DOHH2 (cell line): ENCODE measurements at regions not wholly inside any gene's neighbourhood (a gene's known extent, or its start where the extent isn't known, plus 50 kb on each side); places are given as distances from the start of the nearest gene placed in this dataset.

ENCODE experiments used
- CTCF ChIP-seq: fragments of 200-600 bp; sonication (generic); IDR thresholded peaks from one replicate; pipeline ENCODE4 v1.5.1; 2014; ENCODE audit warnings: antibody characterized with exemption, mild to moderate bottlenecking, low read depth, low read length; ENCODE audit not compliant: poor library complexity, severe bottlenecking
- EZH2phosphoT487 ChIP-seq: fragments of 200-600 bp; sonication (generic); IDR thresholded peaks from 2 replicates; pipeline ENCODE4 v1.6.1; 2017; ENCODE audit warnings: borderline replicate concordance, mild to moderate bottlenecking, antibody characterized with exemption, low read length, moderate library complexity, mixed read lengths

DNA sequence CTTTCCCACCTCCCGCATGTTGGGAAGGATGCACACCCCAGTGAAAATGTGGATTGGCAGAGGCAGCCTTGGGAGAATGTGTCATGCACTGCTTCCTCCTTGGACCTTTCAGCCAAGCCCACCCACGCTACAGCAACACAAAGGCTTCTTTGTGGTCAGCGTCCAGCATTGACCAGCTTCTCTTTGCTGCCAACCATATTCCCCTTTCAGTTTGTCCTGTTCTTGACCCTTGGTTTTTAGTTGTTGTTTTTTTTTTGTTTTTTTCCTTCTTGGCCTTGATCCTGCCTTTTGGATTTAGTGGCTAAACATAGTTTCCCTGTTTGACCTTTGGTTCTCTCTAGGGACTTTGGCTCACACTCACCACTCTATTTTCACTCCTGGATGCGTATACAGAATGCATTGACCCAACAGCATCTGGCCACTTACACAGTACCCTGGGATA is 573.6 kb downstream of the INSC start:
- TF ChIP-seq CTCF (no peak), EZH2phosphoT487 (no peak)
